ENCODE measurements at regions not wholly inside any gene's neighbourhood (a gene's known extent, or its start where the extent isn't known, plus 50 kb on each side); places are given as distances from the start of the nearest gene placed in this dataset.

GRCh38 chr1:168910403-168910802 is 181.4 kb upstream of the DPT start:
- Histone ChIP-seq H3K9me3 (no peaks in the 10 kb centered on the region; the same call in 1 of the 2 replicates), H3K36me3 (ENCODE audit: control insufficient read depth, insufficient read depth, low read length) (no peaks in the 10 kb centered on the region), H3K4me3 (ENCODE audit: low read depth, low read length) (no peak overlapping the region), H3K27me3 (replicated peaks; ENCODE audit: control insufficient read depth, insufficient read depth, low read length) (no peaks in the 10 kb centered on the region), H3K4me1 (peaks cover 24% of the 10 kb centered on the region)
- BruUV-seq (replicated peaks), result no TSS peak
- H3K4me3 Mint-ChIP-seq (ENCODE audit: unreplicated experiment), result no peak overlapping the region
- ChIA-PET CTCF (no interaction called here), POLR2A (no interaction called here)
- peaks cover 26% of the 10 kb centered on the region for H3K4me1 Mint-ChIP-seq (ENCODE audit: low read depth, unreplicated experiment)
- H3K9me3 Mint-ChIP-seq (ENCODE audit: unreplicated experiment), result no peaks in the 10 kb centered on the region
- no peak overlapping the region for H3K27ac Mint-ChIP-seq (ENCODE audit: unreplicated experiment)
- no peak for DNase-seq
- H3K27me3 Mint-ChIP-seq (ENCODE audit: insufficient read depth, unreplicated experiment), result no peaks in the 10 kb centered on the region
- no peaks in the 10 kb centered on the region for H3K36me3 Mint-ChIP-seq (ENCODE audit: insufficient read depth, unreplicated experiment)
- TF ChIP-seq, protein P1, sequence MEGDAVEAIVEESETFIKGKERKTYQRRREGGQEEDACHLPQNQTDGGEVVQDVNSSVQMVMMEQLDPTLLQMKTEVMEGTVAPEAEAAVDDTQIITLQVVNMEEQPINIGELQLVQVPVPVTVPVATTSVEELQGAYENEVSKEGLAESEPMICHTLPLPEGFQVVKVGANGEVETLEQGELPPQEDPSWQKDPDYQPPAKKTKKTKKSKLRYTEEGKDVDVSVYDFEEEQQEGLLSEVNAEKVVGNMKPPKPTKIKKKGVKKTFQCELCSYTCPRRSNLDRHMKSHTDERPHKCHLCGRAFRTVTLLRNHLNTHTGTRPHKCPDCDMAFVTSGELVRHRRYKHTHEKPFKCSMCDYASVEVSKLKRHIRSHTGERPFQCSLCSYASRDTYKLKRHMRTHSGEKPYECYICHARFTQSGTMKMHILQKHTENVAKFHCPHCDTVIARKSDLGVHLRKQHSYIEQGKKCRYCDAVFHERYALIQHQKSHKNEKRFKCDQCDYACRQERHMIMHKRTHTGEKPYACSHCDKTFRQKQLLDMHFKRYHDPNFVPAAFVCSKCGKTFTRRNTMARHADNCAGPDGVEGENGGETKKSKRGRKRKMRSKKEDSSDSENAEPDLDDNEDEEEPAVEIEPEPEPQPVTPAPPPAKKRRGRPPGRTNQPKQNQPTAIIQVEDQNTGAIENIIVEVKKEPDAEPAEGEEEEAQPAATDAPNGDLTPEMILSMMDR (IDR thresholded peaks at IDR 0.05; ENCODE audit: insufficient read depth in 1 of 2, low read depth in 1 of 2, low read length in 1 of 2, severe bottlenecking in 1 of 2, unreplicated experiment in 1 of 2), result no peak
- intact Hi-C loops (cut with micrococcal nuclease; ENCODE audit: unreplicated experiment), result no loop called here

GRCh38 chr1:168911370-168911769 is 182.4 kb upstream of the DPT start:
- Histone ChIP-seq H3K4me1 (peaks cover 16% of the 10 kb centered on the region), H3K9me3 (no peaks in the 10 kb centered on the region; the same call in 1 of the 2 replicates), H3K4me3 (ENCODE audit: low read depth, low read length) (no peak overlapping the region), H3K36me3 (ENCODE audit: control insufficient read depth, insufficient read depth, low read length) (no peaks in the 10 kb centered on the region), H3K27me3 (replicated peaks; ENCODE audit: control insufficient read depth, insufficient read depth, low read length) (no peaks in the 10 kb centered on the region)
- no peak for DNase-seq
- intact Hi-C loops (cut with micrococcal nuclease; ENCODE audit: unreplicated experiment), result no loop called here
- no peaks in the 10 kb centered on the region for H3K27me3 Mint-ChIP-seq (ENCODE audit: insufficient read depth, unreplicated experiment)
- peaks cover 17% of the 10 kb centered on the region for H3K4me1 Mint-ChIP-seq (ENCODE audit: low read depth, unreplicated experiment)
- no peak overlapping the region for H3K4me3 Mint-ChIP-seq (ENCODE audit: unreplicated experiment)
- TF ChIP-seq, protein P1 (IDR thresholded peaks at IDR 0.05; ENCODE audit: insufficient read depth in 1 of 2, low read depth in 1 of 2, low read length in 1 of 2, severe bottlenecking in 1 of 2, unreplicated experiment in 1 of 2), result no peak
- no peak overlapping the region for H3K27ac Mint-ChIP-seq (ENCODE audit: unreplicated experiment)
- ChIA-PET POLR2A (no interaction called here), CTCF (no interaction called here)
- no peaks in the 10 kb centered on the region for H3K36me3 Mint-ChIP-seq (ENCODE audit: insufficient read depth, unreplicated experiment)
- BruUV-seq (replicated peaks), result no TSS peak
- H3K9me3 Mint-ChIP-seq (ENCODE audit: unreplicated experiment), result no peaks in the 10 kb centered on the region

- TF ChIP-seq, protein P1 (IDR thresholded peaks at IDR 0.05; ENCODE audit: insufficient read depth in 1 of 2, low read depth in 1 of 2, low read length in 1 of 2, severe bottlenecking in 1 of 2, unreplicated experiment in 1 of 2), result no peak
- no peak overlapping the region for H3K4me3 ChIP-seq (ENCODE audit: low read depth, low read length)
- H3K4me1 ChIP-seq, result no peaks in the 10 kb centered on the region
- peaks cover 7% of the 10 kb centered on the region for H3K4me1 Mint-ChIP-seq (ENCODE audit: low read depth, unreplicated experiment)
- H3K27ac Mint-ChIP-seq (ENCODE audit: unreplicated experiment), result no peak overlapping the region
- no peak overlapping the region for H3K4me3 Mint-ChIP-seq (ENCODE audit: unreplicated experiment)
- DNase-seq, result no peak
- H3K36me3 ChIP-seq (ENCODE audit: control insufficient read depth, insufficient read depth, low read length), result no peaks in the 10 kb centered on the region
- ChIA-PET CTCF (no interaction called here), POLR2A (no interaction called here)
- no TSS peak for BruUV-seq (replicated peaks)
- no peaks in the 10 kb centered on the region for H3K27me3 ChIP-seq (replicated peaks; ENCODE audit: control insufficient read depth, insufficient read depth, low read length)
- H3K27me3 Mint-ChIP-seq (ENCODE audit: insufficient read depth, unreplicated experiment), result no peaks in the 10 kb centered on the region
- intact Hi-C loops (cut with micrococcal nuclease; ENCODE audit: unreplicated experiment), result no loop called here
- no peaks in the 10 kb centered on the region for H3K36me3 Mint-ChIP-seq (ENCODE audit: insufficient read depth, unreplicated experiment)
- no peaks in the 10 kb centered on the region for H3K9me3 ChIP-seq
- no peaks in the 10 kb centered on the region for H3K9me3 Mint-ChIP-seq (ENCODE audit: unreplicated experiment)
Observed at GRCh38 chr1:168913711-168914463, 184.9 kb upstream of the DPT start.

All from Caco-2 (cell line).